HEK293 (cell line): ENCODE measurements at regions not wholly inside any gene's neighbourhood (a gene's known extent, or its start where the extent isn't known, plus 50 kb on each side); places are given as distances from the start of the nearest gene placed in this dataset.

Source experiments
- CTCF ChIA-PET: fragments of 350-600 bp; formaldehyde crosslinking; extraction: SDS; loops from one replicate; lab custom pipeline; 2021; ENCODE audit warnings: antibody characterized with exemption; lab: Yijun Ruan, JAX
- POLR2A ChIA-PET: fragments of 300-600 bp; formaldehyde crosslinking; extraction: SDS; loops from one replicate; lab custom pipeline; 2020; ENCODE audit warnings: antibody characterized with exemption, inconsistent platforms; lab: Yijun Ruan, JAX
- H3K27ac ChIP-seq: fragments of 200-500 bp; sonication (Bioruptor generic); 2 replicates; pipeline ENCODE4 v1.5.1; 2014; ENCODE audit warnings: low read depth, low read length, control low read depth, inconsistent platforms; ENCODE audit errors: extremely low read depth
- H3K36me3 ChIP-seq, 2 experiments: fragments of 200-500 bp in 1 of 2; sonication (Bioruptor generic) in 1 of 2; 1 replicate in 1 of 2; 2 replicates in 1 of 2; pipeline ENCODE4 v1.5.1; 2014 to 2017; ENCODE audit warnings: inconsistent platforms in 2 of 2, low read length in 2 of 2; ENCODE audit not compliant: control insufficient read depth in 2 of 2, insufficient read depth in 1 of 2
- H3K4me1 ChIP-seq: fragments of 200-500 bp; sonication (Bioruptor generic); 2 replicates; pipeline ENCODE4 v1.5.1; 2014; ENCODE audit warnings: mild to moderate bottlenecking, low read length, inconsistent platforms; ENCODE audit not compliant: control insufficient read depth, insufficient read depth
- H3K4me3 ChIP-seq: 2 replicates; pipeline ENCODE4 v1.5.1; 2011; ENCODE audit warnings: low read depth, mild to moderate bottlenecking, control low read depth, low read length, moderate library complexity
- H3K9me3 ChIP-seq: fragments of 200-500 bp; sonication (Bioruptor generic); 2 replicates; pipeline ENCODE4 v1.5.1; 2014; ENCODE audit warnings: low read depth, low read length, inconsistent platforms; ENCODE audit not compliant: control insufficient read depth, insufficient read depth
- FEZF1 ChIP-seq: fragments of 450-650 bp; formaldehyde crosslinking; IDR thresholded peaks from 2 replicates; pipeline ENCODE4 v1.5.1; 2016; ENCODE audit warnings: missing biosample characterization, missing genetic modification characterization
- GFI1B ChIP-seq: fragments of 450-650 bp; formaldehyde crosslinking; IDR thresholded peaks from 2 replicates; pipeline ENCODE4 v1.5.1; 2016; ENCODE audit warnings: missing biosample characterization, missing genetic modification characterization
- GLIS1 ChIP-seq: fragments of 450-650 bp; formaldehyde crosslinking; IDR thresholded peaks from 2 replicates; pipeline ENCODE4 v1.5.1; 2016; ENCODE audit warnings: missing biosample characterization, missing genetic modification characterization
- KLF1 ChIP-seq: fragments of 450-650 bp; formaldehyde crosslinking; IDR thresholded peaks from 2 replicates; pipeline ENCODE4 v1.5.1; 2016; ENCODE audit warnings: missing biosample characterization, missing genetic modification characterization
- KLF16 ChIP-seq: fragments of 450-650 bp; formaldehyde crosslinking; IDR thresholded peaks from 2 replicates; pipeline ENCODE4 v1.5.1; 2017; ENCODE audit warnings: missing biosample characterization, missing genetic modification characterization
- PRDM1 ChIP-seq: fragments of 450-650 bp; formaldehyde crosslinking; IDR thresholded peaks from 2 replicates; pipeline ENCODE4; 2016; ENCODE audit warnings: missing biosample characterization, missing genetic modification characterization
- SALL2 ChIP-seq: fragments of 450-650 bp; formaldehyde crosslinking; IDR thresholded peaks from 2 replicates; pipeline ENCODE4 v1.5.0; 2017; ENCODE audit warnings: missing biosample characterization, mild to moderate bottlenecking, missing genetic modification characterization, borderline replicate concordance
- SCRT2 ChIP-seq: fragments of 450-650 bp; formaldehyde crosslinking; IDR thresholded peaks from 2 replicates; pipeline ENCODE4 v1.5.1; 2016; ENCODE audit warnings: missing biosample characterization, missing genetic modification characterization
- SP2 ChIP-seq: fragments of 450-650 bp; formaldehyde crosslinking; IDR thresholded peaks from 2 replicates; pipeline ENCODE4 v1.5.1; 2016; ENCODE audit warnings: missing biosample characterization, missing genetic modification characterization
- SP3 ChIP-seq: fragments of 450-650 bp; formaldehyde crosslinking; IDR thresholded peaks from 2 replicates; pipeline ENCODE4 v1.5.1; 2016; ENCODE audit warnings: missing biosample characterization, missing genetic modification characterization
- YY2 ChIP-seq: fragments of 450-650 bp; formaldehyde crosslinking; IDR thresholded peaks from 2 replicates; pipeline ENCODE4 v1.5.1; 2016; ENCODE audit warnings: missing biosample characterization, missing genetic modification characterization
- ZBTB7A ChIP-seq: fragments of 450-650 bp; formaldehyde crosslinking; IDR thresholded peaks from 2 replicates; pipeline ENCODE4 v1.5.1; 2016; ENCODE audit warnings: low read depth, missing biosample characterization, missing genetic modification characterization
- ZNF140 ChIP-seq: fragments of 450-650 bp; formaldehyde crosslinking; IDR thresholded peaks from 2 replicates; pipeline ENCODE4 v1.5.1; 2016; ENCODE audit warnings: missing biosample characterization, missing genetic modification characterization
- ZNF16 ChIP-seq: fragments of 450-650 bp; formaldehyde crosslinking; IDR thresholded peaks from 2 replicates; pipeline ENCODE4 v1.5.1; 2016; ENCODE audit warnings: low read depth, missing biosample characterization, missing genetic modification characterization
- ZNF184 ChIP-seq: fragments of 450-650 bp; IDR thresholded peaks from 2 replicates; pipeline ENCODE4 v1.5.1; 2018; ENCODE audit warnings: missing biosample characterization, mild to moderate bottlenecking, missing genetic modification characterization
- ZNF266 ChIP-seq: fragments of 450-650 bp; formaldehyde crosslinking; IDR thresholded peaks from 2 replicates; pipeline ENCODE4 v1.5.1; 2016; ENCODE audit warnings: missing biosample characterization, missing genetic modification characterization, low read depth
- ZNF335 ChIP-seq: fragments of 450-650 bp; formaldehyde crosslinking; conservative IDR thresholded peaks from 2 replicates; pipeline ENCODE4 v1.5.1; 2016; ENCODE audit warnings: missing biosample characterization, missing genetic modification characterization
- ZNF341 ChIP-seq: fragments of 450-650 bp; formaldehyde crosslinking; IDR thresholded peaks from 2 replicates; pipeline ENCODE4; 2016; ENCODE audit warnings: low read depth, missing biosample characterization, missing genetic modification characterization
- ZNF510 ChIP-seq: fragments of 450-650 bp; formaldehyde crosslinking; IDR thresholded peaks from 2 replicates; pipeline ENCODE4 v1.5.1; 2018; ENCODE audit warnings: mild to moderate bottlenecking, missing genetic modification characterization, missing biosample characterization; ENCODE audit not compliant: insufficient replicate concordance
- ZNF529 ChIP-seq: fragments of 450-650 bp; formaldehyde crosslinking; IDR thresholded peaks from 2 replicates; pipeline ENCODE4 v1.5.1; 2017; ENCODE audit warnings: missing genetic modification characterization, missing biosample characterization; ENCODE audit not compliant: insufficient replicate concordance
- ZNF549 ChIP-seq: fragments of 450-650 bp; IDR thresholded peaks from 2 replicates; pipeline ENCODE4 v1.5.1; 2018; ENCODE audit warnings: missing biosample characterization, missing genetic modification characterization, mild to moderate bottlenecking, inconsistent platforms, moderate library complexity
- ZNF654 ChIP-seq: fragments of 450-650 bp; formaldehyde crosslinking; IDR thresholded peaks from 2 replicates; pipeline ENCODE4 v1.5.1; 2016; ENCODE audit warnings: low read depth, missing biosample characterization, missing genetic modification characterization
- ZNF707 ChIP-seq: fragments of 450-650 bp; formaldehyde crosslinking; IDR thresholded peaks from 2 replicates; pipeline ENCODE4 v1.5.1; 2016; ENCODE audit warnings: missing biosample characterization, missing genetic modification characterization
- ZNF76 ChIP-seq: fragments of 450-650 bp; formaldehyde crosslinking; IDR thresholded peaks from 2 replicates; pipeline ENCODE4; 2016; ENCODE audit warnings: low read depth, missing biosample characterization, missing genetic modification characterization, borderline replicate concordance
- ZNF837 ChIP-seq: fragments of 450-650 bp; formaldehyde crosslinking; IDR thresholded peaks from 2 replicates; pipeline ENCODE4 v1.5.1; 2016; ENCODE audit warnings: missing biosample characterization, missing genetic modification characterization
- ZSCAN30 ChIP-seq: fragments of 450-650 bp; IDR thresholded peaks from 2 replicates; pipeline ENCODE4 v1.5.1; 2018; ENCODE audit warnings: missing biosample characterization, mild to moderate bottlenecking, missing genetic modification characterization, moderate library complexity
- TF ChIP-seq, protein P1 (sequence below): fragments of 450-650 bp; formaldehyde crosslinking; IDR thresholded peaks from 2 replicates; pipeline ENCODE4 v1.5.1; 2016; ENCODE audit warnings: missing biosample characterization, missing genetic modification characterization
- TF ChIP-seq, protein P2 (sequence below): IDR thresholded peaks from 2 replicates; pipeline ENCODE4 v1.6.1; 2011; ENCODE audit warnings: mild to moderate bottlenecking, low read depth, low read length, borderline replicate concordance
- TF ChIP-seq, protein P3 (sequence below): fragments of 450-650 bp; formaldehyde crosslinking; IDR thresholded peaks from 2 replicates; pipeline ENCODE4 v1.5.1; 2016; ENCODE audit warnings: missing biosample characterization, missing genetic modification characterization
- TF ChIP-seq, protein P4 (sequence below): fragments of 450-650 bp; formaldehyde crosslinking; IDR thresholded peaks from 2 replicates; pipeline ENCODE4 v1.5.1; 2017; ENCODE audit warnings: missing biosample characterization, missing genetic modification characterization

DNA sequence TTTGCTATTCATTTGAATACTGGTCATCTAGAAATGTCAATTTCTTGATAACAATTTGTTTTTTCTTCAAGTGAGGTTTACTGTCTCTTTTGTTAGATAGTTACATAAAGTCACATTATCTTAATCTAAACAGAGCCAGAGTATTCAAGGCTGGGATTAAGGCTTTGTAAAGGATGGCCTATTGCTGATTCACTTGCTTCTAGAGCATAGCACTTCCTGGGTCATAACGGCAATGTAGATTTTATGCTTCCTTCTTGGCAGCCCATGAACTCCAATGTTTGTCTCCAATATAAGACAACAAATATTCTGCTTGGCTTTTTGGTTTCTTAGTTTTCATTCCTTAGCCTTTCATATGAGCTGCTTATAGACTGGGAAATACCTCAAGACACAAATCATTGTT is 2007.9 kb upstream of the CDH6 start:
- no peak overlapping the region for H3K27ac ChIP-seq
- TF ChIP-seq ZNF335 (tag by site-specific recombination) (no peak), KLF16 (no peak), ZNF341 (no peak), PRDM1 (no peak), SP3 (tag by site-specific recombination) (no peak), GLIS1 (no peak), ZNF76 (tag by site-specific recombination) (no peak), FEZF1 (tag by site-specific recombination) (no peak), YY2 (no peak), ZNF549 (tag by site-specific recombination) (no peak), ZNF140 (no peak), ZNF837 (tag by site-specific recombination) (no peak), ZBTB7A (tag by site-specific recombination) (no peak), ZNF510 (tag by site-specific recombination) (no peak), ZNF184 (tag by site-specific recombination) (no peak), ZNF707 (tag by site-specific recombination) (no peak), SP2 (no peak)
- TF ChIP-seq, protein P1, sequence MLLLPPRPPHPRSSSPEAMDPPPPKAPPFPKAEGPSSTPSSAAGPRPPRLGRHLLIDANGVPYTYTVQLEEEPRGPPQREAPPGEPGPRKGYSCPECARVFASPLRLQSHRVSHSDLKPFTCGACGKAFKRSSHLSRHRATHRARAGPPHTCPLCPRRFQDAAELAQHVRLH (tag by site-specific recombination): no peak
- H3K4me1 ChIP-seq: no peaks in the 10 kb centered on the region
- no peaks in the 10 kb centered on the region for H3K9me3 ChIP-seq
- H3K36me3 ChIP-seq: no peaks in the 10 kb centered on the region
- ChIA-PET CTCF (no interaction called here), POLR2A (no interaction called here)
- H3K4me3 ChIP-seq: no peak overlapping the region

DNA sequence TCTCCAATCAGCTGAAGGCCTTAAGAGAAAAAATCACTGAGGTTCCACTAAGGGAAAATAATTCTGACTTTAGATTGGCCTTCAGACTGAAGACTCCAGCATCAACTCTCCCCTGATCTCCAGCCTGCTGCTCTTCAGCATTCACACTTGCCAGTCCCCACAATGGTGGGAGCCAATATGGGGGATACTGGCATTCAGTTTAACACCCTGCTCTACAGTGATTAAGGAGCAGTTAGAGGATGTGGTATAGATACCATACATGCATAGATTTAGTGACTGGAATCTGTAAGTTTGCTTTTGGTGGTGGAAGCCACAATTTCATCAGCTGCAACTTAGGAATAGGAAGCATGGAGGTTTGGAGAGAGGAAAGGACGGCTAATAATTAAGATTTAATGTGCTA is 2017.7 kb upstream of the CDH6 start:
- no peak overlapping the region for H3K4me3 ChIP-seq
- no peaks in the 10 kb centered on the region for H3K36me3 ChIP-seq
- ChIA-PET CTCF (no interaction called here), POLR2A (no interaction called here)
- H3K9me3 ChIP-seq: no peaks in the 10 kb centered on the region
- no peak overlapping the region for H3K27ac ChIP-seq
- H3K4me1 ChIP-seq: no peaks in the 10 kb centered on the region
- TF ChIP-seq SP2: no peak
- TF ChIP-seq, protein P2, sequence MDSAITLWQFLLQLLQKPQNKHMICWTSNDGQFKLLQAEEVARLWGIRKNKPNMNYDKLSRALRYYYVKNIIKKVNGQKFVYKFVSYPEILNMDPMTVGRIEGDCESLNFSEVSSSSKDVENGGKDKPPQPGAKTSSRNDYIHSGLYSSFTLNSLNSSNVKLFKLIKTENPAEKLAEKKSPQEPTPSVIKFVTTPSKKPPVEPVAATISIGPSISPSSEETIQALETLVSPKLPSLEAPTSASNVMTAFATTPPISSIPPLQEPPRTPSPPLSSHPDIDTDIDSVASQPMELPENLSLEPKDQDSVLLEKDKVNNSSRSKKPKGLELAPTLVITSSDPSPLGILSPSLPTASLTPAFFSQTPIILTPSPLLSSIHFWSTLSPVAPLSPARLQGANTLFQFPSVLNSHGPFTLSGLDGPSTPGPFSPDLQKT: no peak
- TF ChIP-seq ZSCAN30 (tag by site-specific recombination): no peak
- no peak for TF ChIP-seq ZNF16 (tag by site-specific recombination)
- no peak for TF ChIP-seq SCRT2
- TF ChIP-seq GFI1B: no peak
- no peak for TF ChIP-seq KLF1
- TF ChIP-seq ZNF529 (tag by site-specific recombination): no peak
- TF ChIP-seq ZNF654 (tag by site-specific recombination): no peak
- TF ChIP-seq, protein P3, sequence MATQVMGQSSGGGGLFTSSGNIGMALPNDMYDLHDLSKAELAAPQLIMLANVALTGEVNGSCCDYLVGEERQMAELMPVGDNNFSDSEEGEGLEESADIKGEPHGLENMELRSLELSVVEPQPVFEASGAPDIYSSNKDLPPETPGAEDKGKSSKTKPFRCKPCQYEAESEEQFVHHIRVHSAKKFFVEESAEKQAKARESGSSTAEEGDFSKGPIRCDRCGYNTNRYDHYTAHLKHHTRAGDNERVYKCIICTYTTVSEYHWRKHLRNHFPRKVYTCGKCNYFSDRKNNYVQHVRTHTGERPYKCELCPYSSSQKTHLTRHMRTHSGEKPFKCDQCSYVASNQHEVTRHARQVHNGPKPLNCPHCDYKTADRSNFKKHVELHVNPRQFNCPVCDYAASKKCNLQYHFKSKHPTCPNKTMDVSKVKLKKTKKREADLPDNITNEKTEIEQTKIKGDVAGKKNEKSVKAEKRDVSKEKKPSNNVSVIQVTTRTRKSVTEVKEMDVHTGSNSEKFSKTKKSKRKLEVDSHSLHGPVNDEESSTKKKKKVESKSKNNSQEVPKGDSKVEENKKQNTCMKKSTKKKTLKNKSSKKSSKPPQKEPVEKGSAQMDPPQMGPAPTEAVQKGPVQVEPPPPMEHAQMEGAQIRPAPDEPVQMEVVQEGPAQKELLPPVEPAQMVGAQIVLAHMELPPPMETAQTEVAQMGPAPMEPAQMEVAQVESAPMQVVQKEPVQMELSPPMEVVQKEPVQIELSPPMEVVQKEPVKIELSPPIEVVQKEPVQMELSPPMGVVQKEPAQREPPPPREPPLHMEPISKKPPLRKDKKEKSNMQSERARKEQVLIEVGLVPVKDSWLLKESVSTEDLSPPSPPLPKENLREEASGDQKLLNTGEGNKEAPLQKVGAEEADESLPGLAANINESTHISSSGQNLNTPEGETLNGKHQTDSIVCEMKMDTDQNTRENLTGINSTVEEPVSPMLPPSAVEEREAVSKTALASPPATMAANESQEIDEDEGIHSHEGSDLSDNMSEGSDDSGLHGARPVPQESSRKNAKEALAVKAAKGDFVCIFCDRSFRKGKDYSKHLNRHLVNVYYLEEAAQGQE: no peak
- TF ChIP-seq, protein P4, sequence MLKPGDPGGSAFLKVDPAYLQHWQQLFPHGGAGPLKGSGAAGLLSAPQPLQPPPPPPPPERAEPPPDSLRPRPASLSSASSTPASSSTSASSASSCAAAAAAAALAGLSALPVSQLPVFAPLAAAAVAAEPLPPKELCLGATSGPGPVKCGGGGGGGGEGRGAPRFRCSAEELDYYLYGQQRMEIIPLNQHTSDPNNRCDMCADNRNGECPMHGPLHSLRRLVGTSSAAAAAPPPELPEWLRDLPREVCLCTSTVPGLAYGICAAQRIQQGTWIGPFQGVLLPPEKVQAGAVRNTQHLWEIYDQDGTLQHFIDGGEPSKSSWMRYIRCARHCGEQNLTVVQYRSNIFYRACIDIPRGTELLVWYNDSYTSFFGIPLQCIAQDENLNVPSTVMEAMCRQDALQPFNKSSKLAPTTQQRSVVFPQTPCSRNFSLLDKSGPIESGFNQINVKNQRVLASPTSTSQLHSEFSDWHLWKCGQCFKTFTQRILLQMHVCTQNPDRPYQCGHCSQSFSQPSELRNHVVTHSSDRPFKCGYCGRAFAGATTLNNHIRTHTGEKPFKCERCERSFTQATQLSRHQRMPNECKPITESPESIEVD (tag by site-specific recombination): no peak
- no peak for TF ChIP-seq SALL2
- no peak for TF ChIP-seq ZNF266
